Renal pelvis (tissue), 1 donor: ENCODE measurements at regions not wholly inside any gene's neighbourhood (a gene's known extent, or its start where the extent isn't known, plus 50 kb on each side); places are given as distances from the start of the nearest gene placed in this dataset.
"Not testable (repeated sequence)": the region's sequence is repeated elsewhere in the genome, so short reads cannot be mapped to it uniquely, and the experiment has no call there.

ENCODE experiments used
- DNase-seq: peaks from one replicate; pipeline ENCODE4 v3.0.0-alpha.2; 2013

GRCh38 chrX:140337263-140337662, 167.6 kb downstream of the SOX3 start:
- DNase-seq = no peak

DNA sequence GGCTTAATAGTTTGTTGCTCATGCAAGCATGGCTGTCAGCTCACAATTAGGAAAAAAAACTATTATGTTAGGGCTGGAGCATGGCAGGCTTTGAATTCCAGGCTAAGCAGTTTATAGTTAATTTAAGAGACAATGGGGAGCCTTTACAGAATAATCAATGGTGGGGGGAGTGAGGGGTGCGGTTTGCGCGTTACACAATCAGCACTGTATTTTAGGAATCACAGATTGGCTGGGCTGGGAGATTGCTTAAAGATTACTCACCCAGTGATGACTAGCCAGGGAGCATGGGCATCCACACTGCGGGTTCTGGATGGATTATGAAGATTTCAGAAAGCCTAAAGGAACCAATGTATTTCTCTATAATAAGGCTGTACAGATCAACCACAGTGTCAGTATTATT, 186.6 kb downstream of the SOX3 start:
- no peak for DNase-seq

GRCh38 chrX:140317462-140317861, 187.4 kb downstream of the SOX3 start:
- no peak for DNase-seq

DNA sequence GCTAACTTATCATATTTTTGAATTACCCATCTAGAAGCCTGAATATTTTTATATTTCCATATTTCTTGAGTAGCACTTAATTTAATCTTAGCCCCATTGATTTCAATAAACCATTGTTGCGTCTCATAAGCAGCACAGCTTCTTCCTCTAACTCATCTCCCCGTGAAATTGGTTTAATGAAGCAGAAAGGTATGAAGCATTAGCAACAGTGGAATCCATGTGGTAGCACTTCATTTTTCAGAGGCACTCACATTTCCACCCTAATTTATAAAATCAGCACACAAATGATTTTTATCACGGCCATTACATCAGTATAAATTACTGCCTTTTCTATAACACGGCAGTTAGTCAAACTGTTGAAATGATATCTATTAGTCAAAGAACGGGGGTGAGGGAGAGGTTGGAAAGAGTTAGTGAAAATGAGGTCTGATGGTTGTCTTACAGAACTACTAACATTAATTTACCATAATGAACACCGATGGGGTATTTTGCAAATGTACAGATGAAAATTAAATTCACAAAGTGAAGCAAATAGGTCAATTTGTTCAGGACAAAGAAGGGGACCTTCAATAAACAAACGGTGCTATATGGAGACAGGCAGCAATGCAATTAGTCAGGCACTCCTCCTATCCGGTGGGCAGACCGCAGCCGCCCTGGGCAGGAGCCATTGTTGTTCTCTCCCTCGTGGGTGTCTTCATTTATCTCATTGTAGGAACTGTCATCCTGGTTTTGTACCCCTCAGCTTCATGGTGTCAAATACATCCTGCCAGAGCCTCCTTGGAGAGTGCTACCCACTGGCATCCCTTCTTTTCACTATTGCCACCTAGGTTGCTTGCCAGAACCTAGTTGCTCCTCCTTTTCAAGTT, 205.7 kb downstream of the SOX3 start:
- DNase-seq = no peak

DNA sequence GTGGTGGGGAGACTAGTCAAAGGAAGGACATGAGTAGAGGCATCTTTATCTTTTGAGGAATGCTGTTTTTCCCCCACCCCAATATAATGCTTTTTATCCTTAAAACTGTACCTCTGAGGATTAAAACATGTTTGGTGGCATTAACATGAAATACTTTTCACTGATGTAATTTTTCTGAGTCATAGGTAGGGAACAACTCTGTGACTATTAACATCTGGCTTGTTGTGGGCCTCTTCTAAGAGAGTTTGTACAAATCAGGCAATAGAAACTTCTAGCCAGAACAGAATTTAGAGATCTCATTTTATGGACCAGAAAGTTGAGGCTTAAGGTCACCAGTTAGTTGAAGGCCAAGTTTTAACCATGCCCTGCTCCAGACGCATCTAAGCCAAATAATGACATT, 207.6 kb downstream of the SOX3 start:
- no peak for DNase-seq

DNA sequence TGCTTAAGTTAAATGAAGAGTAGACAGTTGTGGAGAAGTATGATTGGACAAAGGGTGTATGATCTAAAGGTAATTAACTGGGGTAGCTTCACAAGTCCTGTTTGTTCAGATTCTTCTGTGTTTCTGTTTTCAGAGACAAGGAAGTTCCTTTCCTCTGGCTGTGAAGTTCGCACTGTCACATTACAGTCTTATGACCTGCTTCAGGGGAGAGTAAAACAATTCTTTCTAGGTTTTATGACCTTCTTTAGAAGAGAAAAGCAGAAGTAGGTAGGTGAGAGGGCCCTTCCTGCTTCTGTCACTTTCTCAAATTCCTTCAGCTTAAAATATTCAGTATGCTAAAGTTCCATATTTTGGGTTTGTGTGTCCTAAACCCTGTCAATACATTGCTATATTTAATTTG, 211.9 kb downstream of the SOX3 start:
- no peak for DNase-seq

DNA sequence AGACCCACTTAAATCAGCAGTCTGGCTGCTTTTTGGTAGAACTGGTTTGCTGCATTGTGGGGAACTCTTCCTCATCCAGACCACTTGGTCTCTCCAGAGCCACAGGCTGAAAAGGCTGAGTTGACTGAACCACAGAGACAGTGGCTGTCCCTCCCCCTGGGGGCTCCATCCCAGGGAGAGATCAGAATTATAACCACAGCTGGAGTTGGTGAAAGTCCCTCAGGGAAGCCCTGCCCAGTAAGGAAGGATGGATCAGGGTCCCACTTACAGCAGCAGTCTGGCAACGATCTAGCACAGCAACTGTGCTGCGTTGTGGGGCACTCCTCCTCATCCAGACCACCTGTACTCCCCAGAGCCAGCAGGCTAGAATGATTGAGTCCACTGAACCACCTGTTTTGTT, 212.7 kb downstream of the SOX3 start:
- DNase-seq = no peak

- DNase-seq = no peak
Measured at GRCh38 chrX:140274811-140275525, 229.9 kb downstream of the SOX3 start.

DNA sequence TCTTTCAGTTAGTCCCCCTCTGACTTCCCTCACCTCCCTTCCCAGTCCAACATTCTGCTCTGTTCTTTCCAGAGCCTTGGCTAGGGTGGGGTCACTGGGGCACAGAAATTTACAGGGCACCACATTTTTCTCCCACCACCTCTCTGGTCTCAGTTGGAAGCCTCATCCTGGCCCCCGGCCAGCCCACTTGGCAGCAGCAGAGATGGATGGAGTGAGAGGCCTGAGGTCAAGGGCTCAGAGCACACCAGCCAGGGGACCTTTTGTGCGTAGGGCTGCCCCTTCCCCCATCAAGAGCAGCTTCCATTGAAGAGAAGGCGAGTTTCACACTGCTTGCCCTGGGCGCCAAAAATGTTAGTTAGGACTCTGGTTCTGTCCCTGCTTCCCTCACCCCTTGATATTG, 230.9 kb downstream of the SOX3 start:
- DNase-seq = no peak

- DNase-seq = no peak
Measured at GRCh38 chrX:140250391-140250790, 254.5 kb downstream of the SOX3 start.

DNA sequence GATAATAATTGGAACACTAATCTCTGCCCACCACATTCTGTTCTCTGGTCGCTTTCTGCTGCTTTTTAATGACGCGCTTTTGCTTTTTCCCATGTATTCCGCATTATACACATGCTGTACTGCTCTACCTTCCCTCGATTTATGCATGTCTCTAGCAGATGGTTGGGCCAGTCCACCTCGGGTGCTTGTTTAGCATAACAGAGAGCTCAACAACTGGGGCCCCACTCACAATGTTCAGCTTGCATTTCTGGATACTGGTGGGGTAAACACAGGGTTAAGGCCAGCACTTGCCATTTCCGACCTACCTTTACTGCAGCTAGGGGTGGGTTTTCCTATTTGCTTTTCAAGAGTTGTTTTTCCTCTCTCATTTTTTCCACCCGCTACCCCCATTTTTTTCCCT, 255.8 kb downstream of the SOX3 start:
- no peak for DNase-seq

GRCh38 chrX:140229191-140229590, 263.9 kb upstream of the CXorf66 start:
- DNase-seq = no peak

GRCh38 chrX:140226037-140226436, 260.7 kb upstream of the CXorf66 start:
- not testable (repeated sequence) for DNase-seq

DNA sequence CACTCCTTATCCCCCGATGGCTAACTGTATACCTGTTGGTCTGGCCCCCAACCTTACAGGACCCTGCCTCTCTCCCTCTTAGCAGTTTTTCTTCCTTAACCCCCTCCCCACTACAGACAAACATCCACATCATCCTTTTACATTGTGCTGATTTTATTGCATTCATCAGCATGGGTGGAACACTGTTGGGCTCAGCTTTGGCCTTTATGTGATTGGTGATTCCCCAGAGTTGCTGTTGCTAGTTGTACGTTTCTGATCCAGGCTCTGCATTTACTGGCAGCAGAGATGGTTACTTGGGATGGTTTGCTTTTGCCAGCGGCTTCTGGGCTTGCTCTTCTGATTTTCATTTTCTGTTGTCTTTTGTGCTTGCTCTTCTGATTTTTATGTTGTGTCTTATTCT, 250.6 kb upstream of the CXorf66 start:
- not testable (repeated sequence) for DNase-seq

DNA sequence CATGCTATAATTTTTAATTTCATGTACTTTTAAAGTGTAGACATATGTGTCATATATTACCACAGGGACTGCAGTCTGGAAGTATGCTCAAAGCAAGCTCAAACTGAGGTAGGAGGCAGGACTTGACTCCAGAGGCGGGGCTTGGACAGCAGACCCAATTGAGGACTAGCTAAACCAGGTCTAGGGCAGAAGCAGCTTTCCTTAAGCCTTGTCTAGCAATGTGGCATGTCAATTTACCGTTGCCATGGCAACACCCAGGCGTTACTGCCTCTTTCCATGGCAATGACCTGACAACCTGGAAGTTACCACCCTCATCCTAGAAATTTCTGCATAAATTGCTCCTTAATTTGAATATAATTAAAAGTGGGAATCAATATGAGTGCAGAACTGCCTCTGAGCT, 249.2 kb upstream of the CXorf66 start:
- not testable (repeated sequence) for DNase-seq

- no peak for DNase-seq
Measured at GRCh38 chrX:140206657-140207056, 241.3 kb upstream of the CXorf66 start.

- no peak for DNase-seq
Measured at GRCh38 chrX:140190441-140191108, 225.3 kb upstream of the CXorf66 start.

- DNase-seq = no peak
Measured at GRCh38 chrX:140180585-140180984, 215.3 kb upstream of the CXorf66 start.

DNA sequence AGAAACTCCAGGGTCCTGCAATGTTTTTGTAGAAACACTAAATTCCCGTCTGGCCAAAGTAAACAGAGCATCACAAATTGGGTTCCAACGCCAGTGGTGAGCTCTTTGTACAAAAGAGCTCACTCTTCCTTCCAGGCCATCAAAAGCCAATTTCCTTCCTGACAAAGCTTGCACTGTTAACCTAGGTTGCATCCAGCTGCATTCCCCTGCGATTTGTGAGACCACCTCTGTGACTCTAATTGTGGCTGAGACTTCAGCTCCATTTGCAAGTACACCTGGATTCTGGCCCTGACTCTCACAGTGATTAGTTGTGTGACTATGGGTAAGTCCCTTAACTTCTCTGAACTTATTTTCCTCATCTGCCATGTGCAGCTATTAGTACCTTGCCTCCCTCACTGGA, 212.5 kb upstream of the CXorf66 start:
- DNase-seq = no peak

GRCh38 chrX:140172401-140172800, 207.1 kb upstream of the CXorf66 start:
- no peak for DNase-seq

DNA sequence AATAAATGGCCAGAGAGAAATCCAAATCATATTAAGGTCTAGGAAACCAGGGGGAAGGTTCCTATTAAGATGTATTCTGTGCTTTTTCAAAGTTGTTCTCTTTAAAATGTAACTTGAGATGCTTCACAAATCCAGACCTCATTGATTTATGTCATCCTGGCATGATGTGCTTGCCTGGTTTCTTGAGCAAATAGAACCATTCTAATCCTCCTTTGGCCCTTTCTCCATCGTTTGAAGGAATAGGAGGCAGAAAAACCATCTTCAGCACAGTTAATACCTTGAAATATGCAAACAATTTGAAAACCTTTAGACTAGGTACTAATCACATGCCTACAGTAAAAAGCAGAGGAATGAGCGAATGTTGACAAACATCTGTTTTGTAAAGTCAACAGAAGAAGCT, 202.2 kb upstream of the CXorf66 start:
- DNase-seq = no peak

GRCh38 chrX:140165849-140166248, 200.5 kb upstream of the CXorf66 start:
- no peak for DNase-seq

DNA sequence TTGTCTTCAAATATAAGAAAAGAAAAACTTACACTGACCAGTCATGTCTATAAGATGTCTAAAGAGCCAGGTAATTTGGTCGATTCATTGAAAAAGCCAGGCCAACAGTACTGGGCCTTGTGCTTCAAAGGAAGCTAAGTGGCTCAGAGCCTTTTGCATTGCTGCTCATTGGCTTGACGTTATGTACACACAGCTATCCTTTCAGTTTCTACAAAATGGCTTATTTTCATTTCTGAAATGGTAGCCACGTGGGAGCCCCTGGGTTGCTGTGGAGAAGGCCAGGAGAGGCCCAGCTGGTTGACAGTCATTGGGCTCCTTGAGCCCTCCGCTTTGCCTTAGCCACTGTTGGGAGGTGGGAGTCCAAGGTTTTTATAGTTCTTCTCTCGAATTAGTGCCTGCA, 199.1 kb upstream of the CXorf66 start:
- DNase-seq = no peak
